HEK293T (cell line): ENCODE measurements at regions not wholly inside any gene's neighbourhood (a gene's known extent, or its start where the extent isn't known, plus 50 kb on each side); places are given as distances from the start of the nearest gene placed in this dataset.

Experiments
- CTCF ChIA-PET: fragments of 350-600 bp; formaldehyde crosslinking; extraction: SDS; loops from one replicate; lab custom pipeline; 2021; ENCODE audit warnings: antibody characterized with exemption, inconsistent platforms; lab: Yijun Ruan, JAX
- POLR2A ChIA-PET: fragments of 350-600 bp; formaldehyde crosslinking; extraction: SDS; loops from one replicate; lab custom pipeline; 2020; ENCODE audit warnings: antibody characterized with exemption, inconsistent platforms; lab: Yijun Ruan, JAX
- DNase-seq: peaks from one replicate; pipeline ENCODE4 v3.0.0; 2012; ENCODE audit warnings: mixed read lengths; ENCODE audit errors: extremely low spot score
- ARNT ChIP-seq: fragments of 450-650 bp; IDR thresholded peaks from 2 replicates; pipeline ENCODE4 v1.6.1; 2017; ENCODE audit warnings: mild to moderate bottlenecking
- BHLHE40 ChIP-seq: fragments of 450-650 bp; IDR thresholded peaks from 2 replicates; pipeline ENCODE4 v1.6.1; 2016; ENCODE audit warnings: mild to moderate bottlenecking, moderate library complexity, borderline replicate concordance
- CTBP1 ChIP-seq: fragments of 450-650 bp; IDR thresholded peaks from 2 replicates; pipeline ENCODE4 v1.6.1; 2016; ENCODE audit warnings: borderline replicate concordance
- ELF4 ChIP-seq: fragments of 450-650 bp; IDR thresholded peaks from 2 replicates; pipeline ENCODE4 v1.6.1; 2017; ENCODE audit warnings: antibody characterized with exemption
- FOXA1 ChIP-seq: fragments of 450-650 bp; IDR thresholded peaks from 2 replicates; pipeline ENCODE4 v1.6.1; 2016; ENCODE audit warnings: mild to moderate bottlenecking
- FOXK2 ChIP-seq: fragments of 450-650 bp; IDR thresholded peaks from 2 replicates; pipeline ENCODE4 v1.6.1; 2016; ENCODE audit warnings: mild to moderate bottlenecking
- FOXM1 ChIP-seq: fragments of 450-650 bp; IDR thresholded peaks from 2 replicates; pipeline ENCODE4 v1.6.1; 2017; ENCODE audit warnings: mild to moderate bottlenecking, borderline replicate concordance
- HDGF ChIP-seq: fragments of 450-650 bp; IDR thresholded peaks from 2 replicates; pipeline ENCODE4 v1.6.1; 2017; ENCODE audit warnings: antibody characterized with exemption, borderline replicate concordance
- L3MBTL2 ChIP-seq: fragments of 450-650 bp; conservative IDR thresholded peaks from 2 replicates; pipeline ENCODE4 v1.6.1; 2016; ENCODE audit warnings: mild to moderate bottlenecking
- LEF1 ChIP-seq: fragments of 450-650 bp; IDR thresholded peaks from 2 replicates; pipeline ENCODE4 v1.6.1; 2017; ENCODE audit warnings: mild to moderate bottlenecking, borderline replicate concordance
- NFRKB ChIP-seq: fragments of 450-650 bp; IDR thresholded peaks from 2 replicates; pipeline ENCODE4 v1.6.1; 2016; ENCODE audit warnings: mild to moderate bottlenecking, moderate library complexity
- PKNOX1 ChIP-seq: fragments of 450-650 bp; IDR thresholded peaks from 2 replicates; pipeline ENCODE4 v1.6.1; 2016
- SP1 ChIP-seq: fragments of 450-650 bp; IDR thresholded peaks from 2 replicates; pipeline ENCODE4 v1.6.1; 2017
- SUZ12 ChIP-seq: fragments of 450-650 bp; IDR thresholded peaks from 2 replicates; pipeline ENCODE4 v1.6.1; 2016; ENCODE audit warnings: mild to moderate bottlenecking
- TARDBP ChIP-seq: fragments of 450-650 bp; IDR thresholded peaks from 2 replicates; pipeline ENCODE4 v1.6.1; 2016
- ZNF384 ChIP-seq: fragments of 450-650 bp; IDR thresholded peaks from 2 replicates; pipeline ENCODE4 v1.6.1; 2016

GRCh38 chr10:3496138-3496537 lies 288.9 kb downstream of the KLF6 start:
- POLR2A ChIA-PET: no interaction called here

GRCh38 chr10:3495281-3495680 lies 289.7 kb downstream of the KLF6 start:
- ChIA-PET CTCF (no interaction called here), POLR2A (no interaction called here)
- DNase-seq: no peak
- TF ChIP-seq LEF1 (no peak), L3MBTL2 (0 out of 2 replicates have a peak, but pooled peaks have one; percentile 22)

More at GRCh38 chr10:3496138-3496537, 288.9 kb downstream of the KLF6 start:
- TF ChIP-seq ZNF384 (no peak), HDGF (no peak), FOXM1 (no peak), SUZ12 (no peak), FOXK2 (no peak), TARDBP (no peak), NFRKB (no peak), L3MBTL2 (no peak), SP1 (no peak), BHLHE40 (no peak), CTBP1 (no peak), LEF1 (no peak), FOXA1 (no peak), PKNOX1 (no peak), ELF4 (no peak), ARNT (no peak)
- CTCF ChIA-PET: no interaction called here
- DNase-seq: no peak

GRCh38 chr10:3494838-3495230 lies 290.2 kb downstream of the KLF6 start:
- DNase-seq: no peak
- CTCF ChIA-PET: no interaction called here
- POLR2A ChIA-PET: interaction anchor here (0.9 kb wide), 1 partner anchor 10 kb away, joined by 6 read pairs; no protein-coding TSS in a partner anchor
- no peak for TF ChIP-seq FOXK2
- no peak for TF ChIP-seq BHLHE40
- no peak for TF ChIP-seq CTBP1
- TF ChIP-seq FOXM1: no peak
- no peak for TF ChIP-seq SUZ12
- no peak for TF ChIP-seq LEF1
- TF ChIP-seq SP1: no peak
- no peak for TF ChIP-seq NFRKB

GRCh38 chr10:3494131-3494837 lies 290.7 kb downstream of the KLF6 start:
- TF ChIP-seq FOXM1: no peak
- no peak for TF ChIP-seq SUZ12
- no peak for TF ChIP-seq FOXK2
- TF ChIP-seq LEF1: no peak

GRCh38 chr10:3493621-3494020 lies 291.4 kb downstream of the KLF6 start:
- ChIA-PET POLR2A (no interaction called here), CTCF (no interaction called here)
- TF ChIP-seq NFRKB: no peak
- TF ChIP-seq FOXK2: no peak
- no peak for TF ChIP-seq L3MBTL2
- TF ChIP-seq FOXM1: no peak
- TF ChIP-seq ELF4: no peak
- TF ChIP-seq HDGF: no peak
- TF ChIP-seq SUZ12: no peak
- DNase-seq: no peak

More at GRCh38 chr10:3494131-3494837, 290.7 kb downstream of the KLF6 start:
- ChIA-PET CTCF (no interaction called here), POLR2A (interaction anchor here (0.9 kb wide), 1 partner anchor 10 kb away, joined by 6 read pairs; no protein-coding TSS in a partner anchor)
- DNase-seq: no peak

GRCh38 chr10:3491571-3491970 lies 293.4 kb downstream of the KLF6 start:
- ChIA-PET CTCF (no interaction called here), POLR2A (interaction anchor here (0.6 kb wide), 1 partner anchor 9 kb away, joined by 3 read pairs; no protein-coding TSS in a partner anchor)
- TF ChIP-seq LEF1: no peak
- no peak for TF ChIP-seq BHLHE40
- no peak for TF ChIP-seq L3MBTL2
- no peak for TF ChIP-seq FOXM1
- no peak for TF ChIP-seq NFRKB
- TF ChIP-seq SP1: no peak
- TF ChIP-seq FOXK2: no peak
- no peak for TF ChIP-seq ELF4
- no peak for TF ChIP-seq TARDBP
- no peak for TF ChIP-seq SUZ12
- TF ChIP-seq CTBP1: no peak
- no peak for TF ChIP-seq FOXA1
- no peak for TF ChIP-seq ARNT
- no peak for TF ChIP-seq ZNF384
- no peak for TF ChIP-seq PKNOX1
- no peak for TF ChIP-seq HDGF
- DNase-seq: no peak

GRCh38 chr10:3487228-3487627 lies 297.8 kb downstream of the KLF6 start:
- no peak for TF ChIP-seq ARNT
- TF ChIP-seq L3MBTL2: no peak
- TF ChIP-seq LEF1: no peak
- no peak for TF ChIP-seq FOXK2
- TF ChIP-seq FOXA1: no peak
- TF ChIP-seq ZNF384: no peak
- TF ChIP-seq HDGF: no peak
- TF ChIP-seq CTBP1: no peak
- TF ChIP-seq ELF4: no peak
- TF ChIP-seq SUZ12: no peak
- TF ChIP-seq SP1: no peak
- TF ChIP-seq BHLHE40: no peak
- ChIA-PET CTCF (no interaction called here), POLR2A (no interaction called here)
- no peak for DNase-seq
